Karpas-422 (cell line): ENCODE measurements at regions not wholly inside any gene's neighbourhood (a gene's known extent, or its start where the extent isn't known, plus 50 kb on each side); places are given as distances from the start of the nearest gene placed in this dataset.
"Not testable (repeated sequence)": the region's sequence is repeated elsewhere in the genome, so short reads cannot be mapped to it uniquely, and the experiment has no call there.

Experiments
- DNase-seq: peaks from one replicate; pipeline ENCODE4 v3.0.0-alpha.2; 2015
- H2AFZ ChIP-seq: fragments of 200-600 bp; sonication (generic); 2 replicates; pipeline ENCODE4 v1.6.1; 2014; ENCODE audit warnings: antibody characterized with exemption, low read length, mixed read lengths
- H3K27ac ChIP-seq: fragments of 200-600 bp; sonication (generic); 2 replicates; pipeline ENCODE4 v1.5.1; 2014; ENCODE audit warnings: mild to moderate bottlenecking, low read length, moderate library complexity
- H3K27me3 ChIP-seq: fragments of 200-600 bp; sonication (generic); 2 replicates; pipeline ENCODE4 v1.6.1; 2014; ENCODE audit warnings: low read length, mixed read lengths
- H3K36me3 ChIP-seq: fragments of 200-600 bp; sonication (generic); 2 replicates; pipeline ENCODE4 v1.6.1; 2014; ENCODE audit warnings: low read length, mixed read lengths; ENCODE audit not compliant: insufficient read depth
- H3K4me1 ChIP-seq: fragments of 200-600 bp; sonication (generic); 2 replicates; pipeline ENCODE4 v1.6.1; 2014; ENCODE audit warnings: mild to moderate bottlenecking, low read length, mixed read lengths
- H3K4me2 ChIP-seq: fragments of 200-600 bp; sonication (generic); 2 replicates; pipeline ENCODE4 v1.6.1; 2014; ENCODE audit warnings: low read length, low read depth, mild to moderate bottlenecking; ENCODE audit not compliant: poor library complexity, severe bottlenecking
- H3K4me3 ChIP-seq: fragments of 200-600 bp; sonication (generic); 2 replicates; pipeline ENCODE4 v1.5.1; 2014; ENCODE audit warnings: mild to moderate bottlenecking, antibody characterized with exemption, low read length, mixed read lengths
- H3K79me2 ChIP-seq: fragments of 200-600 bp; sonication (generic); 2 replicates; pipeline ENCODE4 v1.6.1; 2014; ENCODE audit warnings: mild to moderate bottlenecking, low read length, mixed read lengths
- H3K9ac ChIP-seq: fragments of 200-600 bp; sonication (generic); 2 replicates; pipeline ENCODE4 v1.6.0; 2014; ENCODE audit warnings: low read length
- H3K9me2 ChIP-seq: fragments of 200-600 bp; sonication (generic), shearing (Covaris generic); replicated peaks from 2 replicates; pipeline ENCODE4 v1.6.0; 2014; ENCODE audit warnings: mild to moderate bottlenecking, low read length, moderate library complexity; ENCODE audit not compliant: insufficient read depth
- H3K9me3 ChIP-seq: fragments of 300-700, 200-600 bp; sonication (generic); 2 replicates; pipeline ENCODE4 v1.6.1; 2014; ENCODE audit warnings: low read length, mixed read lengths
- H4K20me1 ChIP-seq: fragments of 200-600 bp; sonication (generic); 2 replicates; pipeline ENCODE4 v1.6.1; 2014; ENCODE audit warnings: mild to moderate bottlenecking, antibody characterized with exemption, low read length, low read depth; ENCODE audit not compliant: insufficient read depth

GRCh38 chr7:65453341-65454030, 79.8 kb downstream of the ZNF92 start:
- Histone ChIP-seq H3K9ac (no peak overlapping the region), H3K36me3 (no peaks in the 10 kb centered on the region), H4K20me1 (no peaks in the 10 kb centered on the region), H3K79me2 (no peaks in the 10 kb centered on the region), H3K9me3 (no peaks in the 10 kb centered on the region), H3K4me2 (no peak overlapping the region), H3K4me3 (no peak overlapping the region), H2AFZ (no peak overlapping the region), H3K27ac (no peak overlapping the region), H3K27me3 (no peaks in the 10 kb centered on the region; the same call in 1 of the 2 replicates), H3K4me1 (no peaks in the 10 kb centered on the region), H3K9me2 (no peaks in the 10 kb centered on the region)
- no peak for DNase-seq

- Histone ChIP-seq H3K4me3 (no peak overlapping the region), H3K9me2 (no peaks in the 10 kb centered on the region), H3K27me3 (no peaks in the 10 kb centered on the region; the same call in 1 of the 2 replicates), H3K79me2 (no peaks in the 10 kb centered on the region), H3K27ac (no peak overlapping the region), H3K9me3 (no peaks in the 10 kb centered on the region), H3K36me3 (no peaks in the 10 kb centered on the region), H4K20me1 (no peaks in the 10 kb centered on the region), H3K4me2 (no peak overlapping the region), H2AFZ (no peak overlapping the region), H3K4me1 (no peaks in the 10 kb centered on the region), H3K9ac (no peak overlapping the region)
- DNase-seq: no peak
These were observed 80.8 kb downstream of the ZNF92 start for GRCh38 chr7:65454469-65454868.

- H3K4me3 ChIP-seq, H3K27me3 ChIP-seq, H2AFZ ChIP-seq, H3K4me2 ChIP-seq, H3K9me3 ChIP-seq, H3K27ac ChIP-seq, H3K4me1 ChIP-seq, H3K9ac ChIP-seq, H3K9me2 ChIP-seq, H4K20me1 ChIP-seq, H3K79me2 ChIP-seq, H3K36me3 ChIP-seq, DNase-seq: not testable (repeated sequence)
These were observed 81.4 kb downstream of the ZNF92 start for GRCh38 chr7:65455050-65455449.

- Histone ChIP-seq H3K4me1 (no peaks in the 10 kb centered on the region), H3K79me2 (no peaks in the 10 kb centered on the region), H2AFZ (no peak overlapping the region)
These were observed 84.0 kb downstream of the ZNF92 start for GRCh38 chr7:65457705-65458104.

GRCh38 chr7:65459438-65459837, 85.8 kb downstream of the ZNF92 start:
- Histone ChIP-seq H3K36me3 (no peaks in the 10 kb centered on the region), H3K4me2 (no peak overlapping the region), H3K9me3 (no peaks in the 10 kb centered on the region), H4K20me1 (no peaks in the 10 kb centered on the region), H2AFZ (no peak overlapping the region), H3K27ac (no peak overlapping the region), H3K27me3 (no peaks in the 10 kb centered on the region), H3K4me3 (no peak overlapping the region), H3K79me2 (no peaks in the 10 kb centered on the region), H3K4me1 (no peaks in the 10 kb centered on the region), H3K9ac (no peak overlapping the region), H3K9me2 (no peaks in the 10 kb centered on the region)
- no peak for DNase-seq

More at GRCh38 chr7:65457705-65458104, 84.0 kb downstream of the ZNF92 start:
- Histone ChIP-seq H3K4me3 (no peak overlapping the region), H3K27me3 (no peaks in the 10 kb centered on the region), H3K4me2 (no peak overlapping the region), H3K9me2 (no peaks in the 10 kb centered on the region), H3K9me3 (no peaks in the 10 kb centered on the region), H3K27ac (no peak overlapping the region), H4K20me1 (no peaks in the 10 kb centered on the region), H3K36me3 (no peaks in the 10 kb centered on the region), H3K9ac (no peak overlapping the region)
- no peak for DNase-seq

GRCh38 chr7:65462148-65462716, 88.6 kb downstream of the ZNF92 start:
- H3K36me3 ChIP-seq: no peaks in the 10 kb centered on the region
- no peaks in the 10 kb centered on the region for H3K4me1 ChIP-seq
- H3K27me3 ChIP-seq: no peaks in the 10 kb centered on the region
- H3K27ac ChIP-seq: no peak overlapping the region
- no peak overlapping the region for H2AFZ ChIP-seq
- H3K79me2 ChIP-seq: no peaks in the 10 kb centered on the region
- H3K9ac ChIP-seq: no peak overlapping the region
- no peaks in the 10 kb centered on the region for H3K9me2 ChIP-seq
- H3K4me2 ChIP-seq: no peak overlapping the region
- H4K20me1 ChIP-seq: no peaks in the 10 kb centered on the region
- DNase-seq: no peak
- no peak overlapping the region for H3K4me3 ChIP-seq
- H3K9me3 ChIP-seq: no peaks in the 10 kb centered on the region

GRCh38 chr7:65463184-65463583, 89.5 kb downstream of the ZNF92 start:
- H3K9ac ChIP-seq: no peak overlapping the region
- no peak for DNase-seq
- no peaks in the 10 kb centered on the region for H3K9me3 ChIP-seq

GRCh38 chr7:65469919-65470558, 96.4 kb downstream of the ZNF92 start:
- H3K27me3 ChIP-seq, H3K9me3 ChIP-seq, H3K4me2 ChIP-seq: not testable (repeated sequence)

More at GRCh38 chr7:65463184-65463583, 89.5 kb downstream of the ZNF92 start:
- no peaks in the 10 kb centered on the region for H3K79me2 ChIP-seq
- no peaks in the 10 kb centered on the region for H3K4me1 ChIP-seq
- no peaks in the 10 kb centered on the region for H4K20me1 ChIP-seq
- H3K36me3 ChIP-seq: no peaks in the 10 kb centered on the region
- H3K9me2 ChIP-seq: no peaks in the 10 kb centered on the region
- H3K4me3 ChIP-seq: no peak overlapping the region
- no peak overlapping the region for H3K4me2 ChIP-seq
- H2AFZ ChIP-seq: no peak overlapping the region
- no peak overlapping the region for H3K27ac ChIP-seq
- H3K27me3 ChIP-seq: no peaks in the 10 kb centered on the region

More at GRCh38 chr7:65469919-65470558, 96.4 kb downstream of the ZNF92 start:
- H3K79me2 ChIP-seq, H3K9me2 ChIP-seq, H2AFZ ChIP-seq, H3K9ac ChIP-seq, H4K20me1 ChIP-seq, DNase-seq, H3K36me3 ChIP-seq, H3K4me1 ChIP-seq, H3K4me3 ChIP-seq, H3K27ac ChIP-seq: not testable (repeated sequence)
